ENCODE measurements at regions not wholly inside any gene's neighbourhood (a gene's known extent, or its start where the extent isn't known, plus 50 kb on each side); places are given as distances from the start of the nearest gene placed in this dataset.

- ChIA-PET POLR2A (no interaction called here), CTCF (no interaction called here)
- Histone ChIP-seq H3K36me3 (ENCODE audit: control insufficient read depth in 2 of 2, insufficient read depth in 1 of 2, low read length in 2 of 2) (no peaks in the 10 kb centered on the region), H3K4me1 (ENCODE audit: control insufficient read depth, insufficient read depth, low read length) (no peaks in the 10 kb centered on the region), H3K9me3 (ENCODE audit: control insufficient read depth, insufficient read depth, low read depth, low read length) (no peaks in the 10 kb centered on the region), H3K4me3 (ENCODE audit: low read depth, low read length) (no peak overlapping the region), H3K27ac (ENCODE audit: extremely low read depth, low read depth, low read length) (no peak overlapping the region)
- no peak for TF ChIP-seq ZNF324 (tag by site-specific recombination; IDR thresholded peaks at IDR 0.05)
- TF ChIP-seq ZBTB21 (tag by site-specific recombination; IDR thresholded peaks at IDR 0.05) = no peak
- TF ChIP-seq ZNF416 (tag by site-specific recombination; IDR thresholded peaks at IDR 0.05) = no peak
- TF ChIP-seq ZNF629 (tag by site-specific recombination; IDR thresholded peaks at IDR 0.05) = no peak
- no peak for TF ChIP-seq GLI4 (tag by site-specific recombination; IDR thresholded peaks at IDR 0.05)
- TF ChIP-seq ZNF239 (tag by site-specific recombination; IDR thresholded peaks at IDR 0.05) = no peak
- no peak for TF ChIP-seq ZNF596 (tag by site-specific recombination; IDR thresholded peaks at IDR 0.05)
- no peak for TF ChIP-seq ZBTB1 (tag by site-specific recombination; IDR thresholded peaks at IDR 0.05)
- TF ChIP-seq REPIN1 (tag by site-specific recombination; IDR thresholded peaks at IDR 0.05; ENCODE audit: low read depth) = no peak
- TF ChIP-seq PRDM10 (tag by site-specific recombination; IDR thresholded peaks at IDR 0.05) = no peak
- TF ChIP-seq ZSCAN23 (tag by site-specific recombination; IDR thresholded peaks at IDR 0.05) = no peak
- no peak for TF ChIP-seq ZNF19 (tag by site-specific recombination; IDR thresholded peaks at IDR 0.05; ENCODE audit: low read depth)
Measured at GRCh38 chr4:13168326-13168725, 315.8 kb downstream of the RAB28 start.

DNA sequence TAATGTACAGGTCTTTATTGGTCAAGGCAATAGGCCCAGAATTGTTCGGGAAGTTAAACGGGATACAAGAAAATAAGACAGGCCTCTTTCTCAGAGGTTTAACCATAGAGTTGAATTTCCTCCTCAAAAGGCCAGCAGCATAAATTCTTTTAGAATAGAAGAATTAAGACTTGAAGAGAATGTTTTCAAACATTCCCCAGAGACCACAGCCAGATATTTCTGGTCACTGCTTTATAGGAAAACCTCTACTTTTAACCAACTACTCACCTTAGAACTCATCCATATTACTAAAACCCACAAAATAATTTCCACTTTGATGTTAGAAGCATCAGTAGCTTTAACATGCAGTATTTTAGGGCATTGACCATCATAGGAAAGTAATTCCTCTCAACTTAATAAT is 317.9 kb downstream of the RAB28 start:
- no peaks in the 10 kb centered on the region for H3K36me3 ChIP-seq (ENCODE audit: control insufficient read depth in 2 of 2, insufficient read depth in 1 of 2, low read length in 2 of 2)
- no peak for TF ChIP-seq ZNF768 (tag by site-specific recombination; IDR thresholded peaks at IDR 0.05)
- no peak for TF ChIP-seq KLF16 (tag by site-specific recombination; IDR thresholded peaks at IDR 0.05)
- no peak for TF ChIP-seq KLF1 (tag by site-specific recombination; IDR thresholded peaks at IDR 0.05)
- TF ChIP-seq GFI1B (tag by site-specific recombination; IDR thresholded peaks at IDR 0.05) = no peak
- no peak for TF ChIP-seq ZNF266 (tag by site-specific recombination; IDR thresholded peaks at IDR 0.05; ENCODE audit: low read depth)
- no peak for TF ChIP-seq ZNF514 (tag by site-specific recombination; IDR thresholded peaks at IDR 0.05)
- no peak for TF ChIP-seq ZBTB7A (tag by site-specific recombination; IDR thresholded peaks at IDR 0.05; ENCODE audit: low read depth)
- no peak for TF ChIP-seq ZNF221 (tag by site-specific recombination; IDR thresholded peaks at IDR 0.05; ENCODE audit: borderline replicate concordance)
- TF ChIP-seq, protein P1, sequence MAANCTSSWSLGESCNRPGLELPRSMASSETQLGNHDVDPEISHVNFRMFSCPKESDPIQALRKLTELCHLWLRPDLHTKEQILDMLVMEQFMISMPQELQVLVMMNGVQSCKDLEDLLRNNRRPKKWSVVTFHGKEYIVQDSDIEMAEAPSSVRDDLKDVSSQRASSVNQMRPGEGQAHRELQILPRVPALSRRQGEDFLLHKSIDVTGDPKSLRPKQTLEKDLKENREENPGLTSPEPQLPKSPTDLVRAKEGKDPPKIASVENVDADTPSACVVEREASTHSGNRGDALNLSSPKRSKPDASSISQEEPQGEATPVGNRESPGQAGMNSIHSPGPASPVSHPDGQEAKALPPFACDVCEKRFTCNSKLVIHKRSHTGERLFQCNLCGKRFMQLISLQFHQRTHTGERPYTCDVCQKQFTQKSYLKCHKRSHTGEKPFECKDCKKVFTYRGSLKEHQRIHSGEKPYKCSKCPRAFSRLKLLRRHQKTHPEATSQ (tag by site-specific recombination; IDR thresholded peaks at IDR 0.05) = no peak
- TF ChIP-seq ZFP37 (tag by site-specific recombination; IDR thresholded peaks at IDR 0.05) = no peak
- no peak for TF ChIP-seq ZNF416 (tag by site-specific recombination; IDR thresholded peaks at IDR 0.05)
- no peak for TF ChIP-seq KLF7 (tag by site-specific recombination; IDR thresholded peaks at IDR 0.05; ENCODE audit: borderline replicate concordance)
- TF ChIP-seq, protein P2, sequence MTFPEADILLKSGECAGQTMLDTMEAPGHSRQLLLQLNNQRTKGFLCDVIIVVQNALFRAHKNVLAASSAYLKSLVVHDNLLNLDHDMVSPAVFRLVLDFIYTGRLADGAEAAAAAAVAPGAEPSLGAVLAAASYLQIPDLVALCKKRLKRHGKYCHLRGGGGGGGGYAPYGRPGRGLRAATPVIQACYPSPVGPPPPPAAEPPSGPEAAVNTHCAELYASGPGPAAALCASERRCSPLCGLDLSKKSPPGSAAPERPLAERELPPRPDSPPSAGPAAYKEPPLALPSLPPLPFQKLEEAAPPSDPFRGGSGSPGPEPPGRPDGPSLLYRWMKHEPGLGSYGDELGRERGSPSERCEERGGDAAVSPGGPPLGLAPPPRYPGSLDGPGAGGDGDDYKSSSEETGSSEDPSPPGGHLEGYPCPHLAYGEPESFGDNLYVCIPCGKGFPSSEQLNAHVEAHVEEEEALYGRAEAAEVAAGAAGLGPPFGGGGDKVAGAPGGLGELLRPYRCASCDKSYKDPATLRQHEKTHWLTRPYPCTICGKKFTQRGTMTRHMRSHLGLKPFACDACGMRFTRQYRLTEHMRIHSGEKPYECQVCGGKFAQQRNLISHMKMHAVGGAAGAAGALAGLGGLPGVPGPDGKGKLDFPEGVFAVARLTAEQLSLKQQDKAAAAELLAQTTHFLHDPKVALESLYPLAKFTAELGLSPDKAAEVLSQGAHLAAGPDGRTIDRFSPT (tag by site-specific recombination; IDR thresholded peaks at IDR 0.05) = no peak
- TF ChIP-seq, protein P3, sequence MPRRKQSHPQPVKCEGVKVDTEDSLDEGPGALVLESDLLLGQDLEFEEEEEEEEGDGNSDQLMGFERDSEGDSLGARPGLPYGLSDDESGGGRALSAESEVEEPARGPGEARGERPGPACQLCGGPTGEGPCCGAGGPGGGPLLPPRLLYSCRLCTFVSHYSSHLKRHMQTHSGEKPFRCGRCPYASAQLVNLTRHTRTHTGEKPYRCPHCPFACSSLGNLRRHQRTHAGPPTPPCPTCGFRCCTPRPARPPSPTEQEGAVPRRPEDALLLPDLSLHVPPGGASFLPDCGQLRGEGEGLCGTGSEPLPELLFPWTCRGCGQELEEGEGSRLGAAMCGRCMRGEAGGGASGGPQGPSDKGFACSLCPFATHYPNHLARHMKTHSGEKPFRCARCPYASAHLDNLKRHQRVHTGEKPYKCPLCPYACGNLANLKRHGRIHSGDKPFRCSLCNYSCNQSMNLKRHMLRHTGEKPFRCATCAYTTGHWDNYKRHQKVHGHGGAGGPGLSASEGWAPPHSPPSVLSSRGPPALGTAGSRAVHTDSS (tag by site-specific recombination; IDR thresholded peaks at IDR 0.05) = no peak
- TF ChIP-seq ZNF629 (tag by site-specific recombination; IDR thresholded peaks at IDR 0.05) = no peak
- no peak for TF ChIP-seq ZFHX2 (tag by site-specific recombination; conservative IDR thresholded peaks at IDR 0.05)
- TF ChIP-seq ZNF24 (tag by site-specific recombination; IDR thresholded peaks at IDR 0.05) = no peak
- H3K27ac ChIP-seq (ENCODE audit: extremely low read depth, low read depth, low read length) = no peak overlapping the region
- no peak overlapping the region for H3K4me3 ChIP-seq (ENCODE audit: low read depth, low read length)
- ChIA-PET POLR2A (no interaction called here), CTCF (no interaction called here)
- H3K4me1 ChIP-seq (ENCODE audit: control insufficient read depth, insufficient read depth, low read length) = no peaks in the 10 kb centered on the region
- no peaks in the 10 kb centered on the region for H3K9me3 ChIP-seq (ENCODE audit: control insufficient read depth, insufficient read depth, low read depth, low read length)
